ENCODE measurements at regions not wholly inside any gene's neighbourhood (a gene's known extent, or its start where the extent isn't known, plus 50 kb on each side); places are given as distances from the start of the nearest gene placed in this dataset.

DNA sequence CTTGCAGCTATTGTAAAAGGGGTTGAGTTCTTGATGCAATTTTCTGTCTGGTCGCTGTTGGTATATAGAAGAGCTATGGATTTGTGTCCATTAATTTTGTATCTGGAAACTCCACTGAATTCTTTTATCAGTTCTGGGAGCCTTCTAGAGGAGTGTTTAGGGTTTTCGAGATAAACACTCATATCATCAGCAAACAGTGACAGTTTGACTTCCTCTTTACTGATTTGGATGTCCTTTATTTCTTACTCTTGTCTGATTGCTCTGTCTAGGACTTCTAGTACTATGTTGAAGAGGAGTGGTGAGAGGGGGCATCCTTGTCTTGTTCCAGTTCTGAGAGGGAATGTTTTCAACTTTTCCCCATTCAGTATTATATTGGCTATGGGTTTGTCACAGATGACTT, 120.8 kb upstream of the SSTR4 start:
- Histone ChIP-seq H4K20me1 (ENCODE audit: insufficient read depth) (no peaks in the 10 kb centered on the region), H3K27ac (ENCODE audit: low read length) (no peak overlapping the region), H3K9me3 (ENCODE audit: low read length) (no peaks in the 10 kb centered on the region), H2AFZ (ENCODE audit: low read depth, low read length) (no peak overlapping the region), H3K36me3 (ENCODE audit: insufficient read depth, low read length) (no peaks in the 10 kb centered on the region), H3F3A (ENCODE audit: insufficient read depth, low read length, poor library complexity, severe bottlenecking) (no peaks in the 10 kb centered on the region), H3K27me3 (ENCODE audit: insufficient read depth, low read depth, low read length) (no peaks in the 10 kb centered on the region), H3K9ac (ENCODE audit: low read length) (no peak overlapping the region), H3K4me3 (ENCODE audit: low read length) (no peak overlapping the region), H3K4me2 (ENCODE audit: low read length) (no peak overlapping the region), H3K9me2 (ENCODE audit: insufficient read depth, low read length) (no peaks in the 10 kb centered on the region), H3K79me2 (replicated peaks; ENCODE audit: insufficient read depth, low read length) (no peaks in the 10 kb centered on the region)
- TF ChIP-seq MXI1 (conservative IDR thresholded peaks at IDR 0.05; ENCODE audit: poor library complexity, severe bottlenecking), result no peak
- TF ChIP-seq EZH2 (IDR thresholded peaks at IDR 0.05; ENCODE audit: borderline replicate concordance, insufficient read depth, low read length, poor library complexity, severe bottlenecking), result no peak
- TF ChIP-seq POLR2AphosphoS5 (IDR thresholded peaks at IDR 0.05), result no peak

DNA sequence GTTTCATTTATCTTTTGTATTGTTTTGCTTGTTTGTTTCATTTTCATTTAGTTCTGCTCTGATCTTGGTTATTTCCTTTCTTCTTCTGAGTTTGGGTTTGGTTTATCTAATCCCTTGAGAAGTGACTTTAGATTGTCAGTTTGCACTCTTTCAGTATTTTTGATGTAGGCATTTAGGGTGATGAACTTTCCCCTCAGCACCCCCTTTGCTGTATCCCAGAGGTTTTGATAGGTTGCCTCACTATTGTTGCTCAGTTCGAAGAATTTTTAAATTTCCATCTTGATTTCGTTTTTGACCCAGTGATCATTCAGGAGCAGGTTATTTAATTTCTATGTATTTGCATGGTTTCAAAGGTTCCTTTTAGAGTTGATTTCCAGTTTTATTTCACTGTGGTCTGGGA, 119.6 kb upstream of the SSTR4 start:
- H3K9me3 ChIP-seq (ENCODE audit: low read length), result no peaks in the 10 kb centered on the region
- H3K27ac ChIP-seq (ENCODE audit: low read length), result no peak overlapping the region
- no peaks in the 10 kb centered on the region for H3F3A ChIP-seq (ENCODE audit: insufficient read depth, low read length, poor library complexity, severe bottlenecking)
- H3K9ac ChIP-seq (ENCODE audit: low read length), result no peak overlapping the region
- no peak overlapping the region for H2AFZ ChIP-seq (ENCODE audit: low read depth, low read length)
- TF ChIP-seq, protein P1, sequence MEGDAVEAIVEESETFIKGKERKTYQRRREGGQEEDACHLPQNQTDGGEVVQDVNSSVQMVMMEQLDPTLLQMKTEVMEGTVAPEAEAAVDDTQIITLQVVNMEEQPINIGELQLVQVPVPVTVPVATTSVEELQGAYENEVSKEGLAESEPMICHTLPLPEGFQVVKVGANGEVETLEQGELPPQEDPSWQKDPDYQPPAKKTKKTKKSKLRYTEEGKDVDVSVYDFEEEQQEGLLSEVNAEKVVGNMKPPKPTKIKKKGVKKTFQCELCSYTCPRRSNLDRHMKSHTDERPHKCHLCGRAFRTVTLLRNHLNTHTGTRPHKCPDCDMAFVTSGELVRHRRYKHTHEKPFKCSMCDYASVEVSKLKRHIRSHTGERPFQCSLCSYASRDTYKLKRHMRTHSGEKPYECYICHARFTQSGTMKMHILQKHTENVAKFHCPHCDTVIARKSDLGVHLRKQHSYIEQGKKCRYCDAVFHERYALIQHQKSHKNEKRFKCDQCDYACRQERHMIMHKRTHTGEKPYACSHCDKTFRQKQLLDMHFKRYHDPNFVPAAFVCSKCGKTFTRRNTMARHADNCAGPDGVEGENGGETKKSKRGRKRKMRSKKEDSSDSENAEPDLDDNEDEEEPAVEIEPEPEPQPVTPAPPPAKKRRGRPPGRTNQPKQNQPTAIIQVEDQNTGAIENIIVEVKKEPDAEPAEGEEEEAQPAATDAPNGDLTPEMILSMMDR (IDR thresholded peaks at IDR 0.05; ENCODE audit: poor library complexity, severe bottlenecking), result no peak
- TF ChIP-seq TAF1 (IDR thresholded peaks at IDR 0.05; ENCODE audit: low read depth) (no peak), SMC3 (conservative IDR thresholded peaks at IDR 0.05; ENCODE audit: poor library complexity) (no peak), POLR2AphosphoS5 (IDR thresholded peaks at IDR 0.05) (no peak), EP300 (conservative IDR thresholded peaks at IDR 0.05; ENCODE audit: poor library complexity, severe bottlenecking) (no peak)
- TF ChIP-seq, protein P2, sequence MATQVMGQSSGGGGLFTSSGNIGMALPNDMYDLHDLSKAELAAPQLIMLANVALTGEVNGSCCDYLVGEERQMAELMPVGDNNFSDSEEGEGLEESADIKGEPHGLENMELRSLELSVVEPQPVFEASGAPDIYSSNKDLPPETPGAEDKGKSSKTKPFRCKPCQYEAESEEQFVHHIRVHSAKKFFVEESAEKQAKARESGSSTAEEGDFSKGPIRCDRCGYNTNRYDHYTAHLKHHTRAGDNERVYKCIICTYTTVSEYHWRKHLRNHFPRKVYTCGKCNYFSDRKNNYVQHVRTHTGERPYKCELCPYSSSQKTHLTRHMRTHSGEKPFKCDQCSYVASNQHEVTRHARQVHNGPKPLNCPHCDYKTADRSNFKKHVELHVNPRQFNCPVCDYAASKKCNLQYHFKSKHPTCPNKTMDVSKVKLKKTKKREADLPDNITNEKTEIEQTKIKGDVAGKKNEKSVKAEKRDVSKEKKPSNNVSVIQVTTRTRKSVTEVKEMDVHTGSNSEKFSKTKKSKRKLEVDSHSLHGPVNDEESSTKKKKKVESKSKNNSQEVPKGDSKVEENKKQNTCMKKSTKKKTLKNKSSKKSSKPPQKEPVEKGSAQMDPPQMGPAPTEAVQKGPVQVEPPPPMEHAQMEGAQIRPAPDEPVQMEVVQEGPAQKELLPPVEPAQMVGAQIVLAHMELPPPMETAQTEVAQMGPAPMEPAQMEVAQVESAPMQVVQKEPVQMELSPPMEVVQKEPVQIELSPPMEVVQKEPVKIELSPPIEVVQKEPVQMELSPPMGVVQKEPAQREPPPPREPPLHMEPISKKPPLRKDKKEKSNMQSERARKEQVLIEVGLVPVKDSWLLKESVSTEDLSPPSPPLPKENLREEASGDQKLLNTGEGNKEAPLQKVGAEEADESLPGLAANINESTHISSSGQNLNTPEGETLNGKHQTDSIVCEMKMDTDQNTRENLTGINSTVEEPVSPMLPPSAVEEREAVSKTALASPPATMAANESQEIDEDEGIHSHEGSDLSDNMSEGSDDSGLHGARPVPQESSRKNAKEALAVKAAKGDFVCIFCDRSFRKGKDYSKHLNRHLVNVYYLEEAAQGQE (IDR thresholded peaks at IDR 0.05; ENCODE audit: borderline replicate concordance), result no peak
- no peaks in the 10 kb centered on the region for H3K9me2 ChIP-seq (ENCODE audit: insufficient read depth, low read length)
- no peaks in the 10 kb centered on the region for H3K27me3 ChIP-seq (ENCODE audit: insufficient read depth, low read depth, low read length)
- H4K20me1 ChIP-seq (ENCODE audit: insufficient read depth), result no peaks in the 10 kb centered on the region
- H3K36me3 ChIP-seq (ENCODE audit: insufficient read depth, low read length), result no peaks in the 10 kb centered on the region
- H3K4me2 ChIP-seq (ENCODE audit: low read length), result no peak overlapping the region
- no peak overlapping the region for H3K4me3 ChIP-seq (ENCODE audit: low read length)
- H3K79me2 ChIP-seq (replicated peaks; ENCODE audit: insufficient read depth, low read length), result no peaks in the 10 kb centered on the region

Data from neural cell (in vitro differentiated cells).